Fibroblast of the aortic adventitia (primary cell): ENCODE measurements at regions not wholly inside any gene's neighbourhood (a gene's known extent, or its start where the extent isn't known, plus 50 kb on each side); places are given as distances from the start of the nearest gene placed in this dataset.

Experiments used
- DNase-seq: peaks from one replicate; pipeline ENCODE4 v3.0.0-alpha.2; 2010; ENCODE audit warnings: low read depth
- H3K4me3 ChIP-seq: 2 replicates; pipeline ENCODE4 v1.5.1; 2011; ENCODE audit warnings: low read depth, mild to moderate bottlenecking, control low read depth, low read length, moderate library complexity
- TF ChIP-seq, protein P1 (sequence below): IDR thresholded peaks from 2 replicates; pipeline ENCODE4 v1.5.1; 2011; ENCODE audit warnings: mild to moderate bottlenecking, low read length, control low read depth, inconsistent platforms; ENCODE audit not compliant: insufficient read depth

GRCh38 chr9:19682397-19682796 is 106.4 kb downstream of the SLC24A2 start:
- H3K4me3 ChIP-seq, result no peak overlapping the region
- TF ChIP-seq, protein P1, sequence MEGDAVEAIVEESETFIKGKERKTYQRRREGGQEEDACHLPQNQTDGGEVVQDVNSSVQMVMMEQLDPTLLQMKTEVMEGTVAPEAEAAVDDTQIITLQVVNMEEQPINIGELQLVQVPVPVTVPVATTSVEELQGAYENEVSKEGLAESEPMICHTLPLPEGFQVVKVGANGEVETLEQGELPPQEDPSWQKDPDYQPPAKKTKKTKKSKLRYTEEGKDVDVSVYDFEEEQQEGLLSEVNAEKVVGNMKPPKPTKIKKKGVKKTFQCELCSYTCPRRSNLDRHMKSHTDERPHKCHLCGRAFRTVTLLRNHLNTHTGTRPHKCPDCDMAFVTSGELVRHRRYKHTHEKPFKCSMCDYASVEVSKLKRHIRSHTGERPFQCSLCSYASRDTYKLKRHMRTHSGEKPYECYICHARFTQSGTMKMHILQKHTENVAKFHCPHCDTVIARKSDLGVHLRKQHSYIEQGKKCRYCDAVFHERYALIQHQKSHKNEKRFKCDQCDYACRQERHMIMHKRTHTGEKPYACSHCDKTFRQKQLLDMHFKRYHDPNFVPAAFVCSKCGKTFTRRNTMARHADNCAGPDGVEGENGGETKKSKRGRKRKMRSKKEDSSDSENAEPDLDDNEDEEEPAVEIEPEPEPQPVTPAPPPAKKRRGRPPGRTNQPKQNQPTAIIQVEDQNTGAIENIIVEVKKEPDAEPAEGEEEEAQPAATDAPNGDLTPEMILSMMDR, result no peak
- no peak for DNase-seq

- DNase-seq, result no peak
- TF ChIP-seq, protein P1, result no peak
Observed at GRCh38 chr9:19681846-19682245, 107.0 kb downstream of the SLC24A2 start.

GRCh38 chr9:19677924-19678323 is 110.9 kb downstream of the SLC24A2 start:
- TF ChIP-seq, protein P1, result no peak
- H3K4me3 ChIP-seq, result no peak overlapping the region
- no peak for DNase-seq

More at GRCh38 chr9:19681846-19682245, 107.0 kb downstream of the SLC24A2 start:
- H3K4me3 ChIP-seq, result no peak overlapping the region

- TF ChIP-seq, protein P1, result no peak
- H3K4me3 ChIP-seq, result no peak overlapping the region
- DNase-seq, result no peak
Observed at GRCh38 chr9:19675492-19675891, 113.3 kb downstream of the SLC24A2 start.

GRCh38 chr9:19666575-19666974 is 122.3 kb downstream of the SLC24A2 start:
- no peak for DNase-seq
- TF ChIP-seq, protein P1, result no peak
- no peak overlapping the region for H3K4me3 ChIP-seq

- DNase-seq, result no peak
- TF ChIP-seq, protein P1, result no peak
- no peak overlapping the region for H3K4me3 ChIP-seq
Observed at GRCh38 chr9:19665146-19665863, 123.5 kb downstream of the SLC24A2 start.

- TF ChIP-seq, protein P1, result no peak
- no peak overlapping the region for H3K4me3 ChIP-seq
- DNase-seq, result no peak
Observed at GRCh38 chr9:19663570-19663969, 125.3 kb downstream of the SLC24A2 start.
